Fibroblast of skin of left quadriceps (primary cell): ENCODE measurements at regions not wholly inside any gene's neighbourhood (a gene's known extent, or its start where the extent isn't known, plus 50 kb on each side); places are given as distances from the start of the nearest gene placed in this dataset.
A peak's percentile ranks its signal among the peaks of the same experiment; 100 is the strongest.
"Not testable (repeated sequence)": the region's sequence is repeated elsewhere in the genome, so short reads cannot be mapped to it uniquely, and the experiment has no call there.

Source experiments
- DNase-seq, 2 experiments: peaks; one replicate each; pipeline ENCODE4 v3.0.0-alpha.2; 2013; ENCODE audit warnings: low read depth in 2 of 2

DNA sequence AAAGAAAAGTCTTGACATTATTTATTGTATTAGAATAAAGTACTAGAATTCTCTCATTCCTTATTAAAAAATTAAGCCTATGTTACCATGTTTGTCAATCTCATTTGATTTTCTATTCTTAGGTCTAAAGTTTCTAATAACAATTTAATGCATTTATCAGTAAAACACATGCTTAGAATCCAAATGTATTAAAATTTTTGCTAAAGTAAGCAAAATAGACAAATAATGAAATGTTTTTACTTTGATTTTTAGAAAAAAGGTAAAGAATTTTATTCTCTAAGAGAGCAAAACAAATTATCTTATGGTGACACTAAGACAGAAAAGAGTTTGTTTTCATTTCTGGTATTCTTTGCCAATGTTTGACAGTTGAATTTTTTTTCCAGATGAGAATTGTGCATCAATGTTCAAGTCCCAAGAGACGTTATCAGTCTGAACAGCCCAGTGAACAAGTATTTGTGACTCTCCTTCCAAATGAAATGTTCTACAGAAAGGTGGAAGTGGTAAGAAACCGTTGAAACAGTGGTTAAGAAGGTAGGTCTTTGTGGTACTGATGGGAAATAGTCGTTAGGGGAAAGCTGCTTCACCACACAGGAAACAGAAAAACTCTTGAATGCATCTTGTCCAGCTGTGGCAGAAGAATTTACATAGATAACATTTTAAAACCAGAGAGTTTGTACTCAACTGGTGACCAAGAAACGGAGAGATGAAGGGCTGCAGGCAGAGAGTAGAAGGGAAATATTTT is 402.5 kb downstream of the PTPRC start:
- no peak for DNase-seq

GRCh38 chr1:199042193-199042592 is 403.4 kb downstream of the PTPRC start:
- no peak for DNase-seq

- no peak for DNase-seq
Measured at GRCh38 chr1:199044191-199044590, 405.4 kb downstream of the PTPRC start.

DNA sequence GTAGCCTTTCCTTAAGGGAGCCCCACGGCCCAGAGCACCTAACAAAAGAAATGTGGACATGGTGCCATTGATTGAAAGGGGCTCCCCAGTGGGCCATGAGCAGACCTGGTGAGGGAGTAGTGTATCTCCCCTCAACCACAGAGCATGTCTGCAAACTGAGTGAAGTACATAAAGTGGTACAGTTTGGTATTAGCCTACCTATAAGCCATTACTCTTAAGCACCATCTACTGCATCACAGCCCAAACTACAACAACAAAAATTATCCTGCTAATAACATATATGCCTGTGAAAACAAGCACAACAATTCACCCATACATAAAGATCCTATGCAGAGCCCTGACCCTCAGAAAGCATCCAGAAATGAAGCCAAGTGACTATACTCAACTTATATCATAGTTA is 407.8 kb downstream of the PTPRC start:
- DNase-seq: no peak

DNA sequence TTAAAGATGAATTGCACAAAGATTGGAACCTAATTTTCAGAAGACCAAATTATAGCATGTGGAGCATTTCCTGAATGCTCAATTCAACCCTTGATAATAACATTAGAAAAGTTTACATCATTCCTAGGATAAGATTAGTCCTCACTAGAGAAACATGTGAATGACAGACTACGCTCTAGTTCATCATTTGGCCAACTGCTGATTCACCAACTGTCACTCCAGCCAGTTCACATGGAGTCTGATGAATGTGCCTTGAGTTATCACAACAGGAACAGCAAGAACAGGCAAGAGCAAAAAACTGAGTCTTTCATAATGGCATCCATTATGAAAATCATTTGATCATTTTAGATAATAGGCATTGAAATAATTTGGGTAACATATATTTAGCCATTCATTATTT is 415.9 kb downstream of the PTPRC start:
- DNase-seq: no peak

DNA sequence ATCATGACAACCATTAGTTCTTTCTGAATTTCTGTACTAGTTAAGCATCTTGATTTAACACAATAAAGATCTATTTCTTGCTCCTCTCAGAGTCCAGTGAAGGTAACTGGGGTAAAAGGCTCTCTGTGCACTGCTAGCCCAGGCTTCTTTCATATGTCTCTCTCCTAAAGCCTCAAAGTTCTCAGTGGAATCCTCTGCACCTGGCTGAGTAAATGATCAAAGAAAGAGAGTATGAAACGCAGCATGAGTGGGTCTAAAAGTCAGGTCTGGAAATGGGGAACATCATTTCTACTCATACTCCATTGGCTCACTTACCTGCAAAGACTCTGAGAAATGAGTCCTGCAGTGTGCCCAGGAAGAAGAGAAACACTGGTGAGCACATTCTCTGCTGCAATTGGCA is 418.5 kb downstream of the PTPRC start:
- no peak for DNase-seq

- no peak for DNase-seq
Measured at GRCh38 chr1:199058281-199058680, 419.4 kb downstream of the PTPRC start.

DNA sequence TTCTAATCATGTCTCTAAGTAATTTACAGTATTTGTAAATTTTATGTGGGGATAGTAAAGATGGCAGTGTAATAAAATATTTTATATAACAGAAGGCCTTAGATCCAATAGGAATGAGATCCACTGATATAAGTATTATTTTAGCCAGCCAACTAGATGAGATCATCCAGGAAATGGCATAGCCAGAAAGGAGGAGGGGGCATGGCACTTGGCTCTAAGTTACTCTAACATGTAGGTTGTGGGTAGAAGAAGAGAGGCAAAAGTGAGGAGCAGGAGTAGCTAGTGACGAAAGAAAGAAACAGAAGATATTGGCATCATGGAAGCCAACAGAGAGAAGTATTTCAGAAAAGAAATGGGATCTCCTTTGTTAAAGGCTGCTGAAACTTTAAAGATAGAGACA is 426.1 kb downstream of the PTPRC start:
- DNase-seq: no peak

DNA sequence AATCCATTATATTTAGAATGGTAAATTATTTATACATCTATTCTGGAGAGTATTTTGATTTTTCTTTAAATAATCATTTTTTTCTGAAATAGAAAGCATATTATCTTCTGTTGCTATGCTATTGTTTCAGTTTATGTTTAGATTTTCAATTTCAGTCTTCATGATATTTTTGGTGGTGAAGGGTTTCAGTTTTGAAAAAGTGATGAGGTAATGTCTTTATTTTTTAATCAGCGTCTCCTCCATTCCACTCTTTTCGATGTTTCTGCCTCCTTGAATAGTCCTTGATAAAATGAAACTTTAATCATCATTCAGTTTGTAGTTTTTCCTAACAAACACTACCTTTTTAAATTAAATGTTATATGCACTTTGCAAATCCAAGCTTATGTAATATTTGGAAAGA is 428.6 kb downstream of the PTPRC start:
- no peak for DNase-seq

- no peak for DNase-seq
Measured at GRCh38 chr1:199071080-199071479, 432.2 kb downstream of the PTPRC start.

- DNase-seq: no peak
Measured at GRCh38 chr1:199073166-199073565, 434.3 kb downstream of the PTPRC start.

- DNase-seq: no peak
Measured at GRCh38 chr1:199075792-199076191, 437.0 kb downstream of the PTPRC start.

DNA sequence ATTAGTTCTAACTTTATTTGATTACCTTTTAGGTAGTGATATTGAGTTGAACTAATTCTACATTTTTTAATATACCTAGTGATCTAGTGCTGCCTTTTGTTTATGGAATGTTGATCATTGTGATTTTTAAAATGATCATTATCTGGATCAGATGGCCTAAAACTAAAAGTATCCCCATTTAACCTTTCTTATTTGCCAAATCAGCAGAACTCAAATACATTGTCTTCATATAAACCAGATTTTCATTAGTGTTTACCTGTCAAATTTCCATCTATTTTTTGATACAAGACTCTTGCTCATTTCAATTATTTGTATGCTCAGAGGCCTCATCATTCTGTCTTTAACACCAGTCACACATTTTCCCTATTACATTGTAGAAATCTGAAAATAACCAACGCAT is 441.2 kb downstream of the PTPRC start:
- no peak for DNase-seq

GRCh38 chr1:199081739-199082138 is 442.9 kb downstream of the PTPRC start:
- no peak for DNase-seq

- no peak for DNase-seq
Measured at GRCh38 chr1:199082778-199083389, 444.0 kb downstream of the PTPRC start.

GRCh38 chr1:199083680-199084079 is 444.8 kb downstream of the PTPRC start:
- DNase-seq: peak in 1 of 2 experiments; percentile 3

DNA sequence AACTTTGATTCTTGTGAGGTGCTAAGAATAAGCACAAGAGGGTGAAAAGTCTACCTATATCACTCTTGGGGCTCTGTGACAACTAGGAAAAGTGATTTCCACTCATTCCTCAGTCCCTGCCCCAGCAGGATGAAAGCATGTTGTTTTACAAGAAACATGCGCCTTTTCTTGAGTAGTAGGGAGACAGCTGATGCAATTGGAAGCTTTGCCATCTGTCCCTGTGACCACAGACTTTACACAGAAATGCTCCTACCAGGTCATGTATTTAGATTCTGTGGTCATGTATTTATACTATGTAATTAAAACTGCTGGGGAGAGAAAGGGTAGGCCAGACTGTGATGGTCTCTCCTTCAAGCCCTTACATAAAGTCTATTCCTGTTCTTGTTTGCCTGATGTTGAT is 445.5 kb downstream of the PTPRC start:
- peak; percentile 28 to 34 for DNase-seq

GRCh38 chr1:199085903-199086302 is 447.1 kb downstream of the PTPRC start:
- DNase-seq: no peak

DNA sequence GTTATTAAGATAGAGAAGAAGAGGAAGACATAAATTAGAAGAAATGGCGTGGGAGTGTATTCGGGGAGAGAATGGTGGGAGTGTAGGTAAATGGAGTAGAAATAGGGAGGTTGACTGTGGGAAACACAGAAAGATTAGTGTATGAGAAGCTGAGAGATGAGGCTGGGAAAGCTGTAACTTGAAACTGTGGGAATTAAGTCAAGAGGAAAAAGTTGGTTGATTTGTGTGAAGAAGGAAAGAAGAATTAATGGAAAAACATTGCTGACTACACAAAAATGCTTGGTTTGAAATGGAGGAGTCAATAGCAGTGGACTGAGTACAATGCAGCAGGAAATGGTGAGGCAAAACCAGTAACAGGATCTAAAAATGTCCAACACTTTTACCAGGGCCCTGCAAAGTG is 448.3 kb downstream of the PTPRC start:
- no peak for DNase-seq

GRCh38 chr1:199089393-199090122 is 450.7 kb downstream of the PTPRC start:
- no peak for DNase-seq

DNA sequence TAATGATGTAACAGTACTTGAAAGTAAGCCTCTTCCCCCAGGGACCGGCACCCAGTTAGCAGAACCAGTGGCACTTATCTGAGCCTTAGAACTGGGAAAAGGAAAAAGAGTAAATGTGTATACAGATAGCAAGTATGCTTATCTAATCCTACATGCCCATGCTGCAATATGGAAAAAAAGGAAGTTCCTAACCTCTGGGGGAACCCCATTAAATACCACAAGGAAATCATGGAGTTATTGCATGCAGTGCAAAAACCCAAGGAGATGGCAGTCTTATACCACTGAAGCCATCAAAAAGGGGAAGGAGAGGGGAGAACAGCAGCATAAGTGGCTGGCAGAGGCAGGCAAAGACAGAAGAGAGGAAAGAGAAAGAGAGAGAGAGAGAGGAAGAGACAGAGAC is 456.8 kb downstream of the PTPRC start:
- DNase-seq: not testable (repeated sequence)

- DNase-seq: no peak
Measured at GRCh38 chr1:199096591-199096990, 457.8 kb downstream of the PTPRC start.

DNA sequence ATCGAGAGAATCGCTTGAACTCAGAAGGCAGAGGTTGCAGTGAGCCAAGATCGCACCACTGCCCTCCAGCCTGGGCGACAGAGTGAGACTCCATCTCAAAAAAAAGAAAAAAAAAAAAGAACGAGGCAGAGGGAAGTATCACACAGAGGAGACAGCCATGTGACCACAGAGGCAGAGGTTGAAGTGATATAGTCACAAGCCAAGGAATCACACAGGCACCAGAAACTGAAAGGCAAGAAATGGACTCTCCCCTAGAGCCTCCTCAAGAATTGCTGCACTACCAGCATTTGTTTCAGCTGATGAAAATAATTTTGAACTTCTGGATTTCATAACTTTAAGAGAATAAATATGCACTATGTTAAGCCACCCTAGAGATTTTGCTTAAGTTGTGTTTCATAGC is 459.6 kb downstream of the PTPRC start:
- no peak for DNase-seq
